NCI-H2081 treated with DMSO at 0.1 percent for 48 hours (cell line): ENCODE measurements at regions not wholly inside any gene's neighbourhood (a gene's known extent, or its start where the extent isn't known, plus 50 kb on each side); places are given as distances from the start of the nearest gene placed in this dataset.

ENCODE experiments used
- DNase-seq: peaks from one replicate; lab custom pipeline; 2025; lab: John Stamatoyannopoulos, UW

GRCh38 chr2:20560891-20561636 lies 89.8 kb downstream of the HS1BP3 start:
- DNase-seq, result no peak

GRCh38 chr2:20561637-20562454 lies 89.1 kb downstream of the HS1BP3 start:
- DNase-seq, result no peak

DNA sequence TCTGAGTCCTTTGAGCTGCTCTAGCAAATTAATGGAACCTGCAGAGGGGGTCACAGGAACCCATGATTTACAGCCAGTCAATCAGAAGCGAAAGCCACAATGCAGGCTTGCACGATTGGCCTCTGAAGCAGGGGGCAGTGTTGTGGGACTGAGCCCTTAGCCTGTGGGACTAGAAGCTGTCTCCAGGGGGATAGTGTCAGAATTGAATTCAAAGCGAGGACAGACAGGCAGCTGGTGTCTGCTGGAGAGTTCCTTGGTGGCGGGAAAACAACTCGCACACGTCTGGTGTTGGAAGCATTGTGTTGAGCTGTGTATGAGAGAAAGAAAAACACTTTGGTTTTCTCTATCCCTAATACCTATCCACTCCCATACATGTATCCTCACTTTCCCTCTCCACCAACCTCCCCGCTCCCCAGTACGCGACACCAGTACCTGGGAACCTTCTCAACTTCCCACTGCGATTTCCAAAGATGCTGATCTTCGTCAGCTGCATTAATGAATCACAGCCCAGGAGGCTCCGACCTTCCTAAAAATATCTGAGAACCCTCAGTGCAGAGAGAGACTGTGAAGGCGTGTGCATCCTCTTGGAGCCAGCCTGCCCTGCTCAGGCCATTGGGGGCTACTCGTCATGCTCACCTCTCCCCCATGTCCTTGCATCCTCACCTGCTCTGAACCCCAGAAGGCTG lies 88.2 kb downstream of the HS1BP3 start:
- DNase-seq, result no peak

- DNase-seq, result no peak
These were observed 87.6 kb downstream of the HS1BP3 start for GRCh38 chr2:20563251-20563650.

GRCh38 chr2:20563833-20564232 lies 87.1 kb downstream of the HS1BP3 start:
- no peak for DNase-seq

DNA sequence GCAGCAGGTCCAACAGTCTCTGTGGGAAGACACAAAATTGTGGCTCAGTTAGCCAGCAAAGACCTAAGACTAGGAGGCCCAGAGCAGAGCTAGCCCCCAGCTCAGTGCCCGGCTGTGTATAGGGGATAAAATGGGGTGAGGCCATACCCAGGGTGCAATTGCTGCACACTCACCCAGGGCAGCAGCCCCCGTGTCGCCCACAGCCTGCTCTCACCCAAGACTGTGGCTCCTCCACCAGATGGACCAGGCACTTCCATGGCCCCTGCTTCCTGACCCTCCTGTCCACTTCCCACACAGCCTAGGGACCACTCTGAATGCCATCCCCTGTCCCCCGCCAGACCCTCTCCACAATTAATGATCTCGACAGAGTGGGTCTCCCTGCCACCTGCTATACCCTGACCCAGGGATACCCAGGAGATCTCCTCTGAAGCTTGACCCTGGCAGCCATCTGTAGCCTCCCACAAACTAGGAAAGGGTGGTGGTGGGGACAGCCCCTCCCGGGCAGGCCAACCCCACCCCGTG lies 85.7 kb downstream of the HS1BP3 start:
- no peak for DNase-seq

- no peak for DNase-seq
These were observed 85.2 kb downstream of the HS1BP3 start for GRCh38 chr2:20565623-20566236.

- DNase-seq, result no peak
These were observed 84.6 kb downstream of the HS1BP3 start for GRCh38 chr2:20566331-20566730.

DNA sequence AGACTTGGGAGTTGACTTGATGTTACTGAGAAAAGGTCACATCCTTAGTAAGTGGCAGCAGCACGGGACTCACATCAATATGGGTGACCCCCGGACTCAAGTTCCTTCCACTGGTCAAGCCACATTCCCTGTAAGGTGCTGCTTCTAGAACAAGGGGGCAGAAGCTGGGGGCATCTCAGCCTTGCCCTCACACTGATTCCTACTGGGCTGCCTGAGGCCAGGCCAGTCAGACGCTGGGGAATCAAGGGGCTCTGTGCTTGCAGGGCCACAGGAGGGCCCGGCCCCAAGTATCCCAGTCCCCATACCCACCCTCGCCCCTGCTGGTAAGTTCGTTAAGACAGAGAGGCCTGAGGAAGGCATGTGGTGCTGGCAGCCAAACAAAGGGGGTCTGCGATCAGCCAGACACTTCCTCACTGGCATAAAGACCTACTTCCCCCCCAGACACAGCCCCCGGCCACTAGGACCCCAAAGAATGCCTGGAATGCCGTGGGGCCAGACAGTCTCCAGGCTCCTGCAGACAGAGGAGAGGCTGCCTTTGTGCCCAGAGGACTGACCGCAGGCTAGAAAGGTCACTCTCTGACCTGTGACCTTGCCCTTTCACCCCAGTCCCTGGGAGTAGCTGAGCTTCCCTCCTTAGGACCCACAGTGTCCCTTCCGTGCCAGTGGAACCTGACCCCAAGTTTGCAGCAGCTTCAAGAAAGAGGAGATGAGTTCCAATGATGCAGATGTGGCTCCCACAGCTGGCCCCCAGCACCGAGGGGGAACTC lies 83.6 kb downstream of the HS1BP3 start:
- no peak for DNase-seq
